T-helper 17 cell (primary cell): ENCODE measurements at regions not wholly inside any gene's neighbourhood (a gene's known extent, or its start where the extent isn't known, plus 50 kb on each side); places are given as distances from the start of the nearest gene placed in this dataset.
"Not testable (repeated sequence)": the region's sequence is repeated elsewhere in the genome, so short reads cannot be mapped to it uniquely, and the experiment has no call there.

ENCODE experiments used
- ATAC-seq: fragments of 150-1000 bp; cut with Tn5 transposase; 2 replicates; pipeline ENCODE4 v1.10.0; 2021; ENCODE audit warnings: mild to moderate bottlenecking, moderate library complexity
- DNase-seq, 3 donors: peaks; one replicate each; pipeline versions ENCODE4 v3.0.0 to v3.0.0-alpha.2; 2020 to 2021
- H3K9me3 ChIP-seq: one replicate; pipeline ENCODE4 v1.7.0; 2013; ENCODE audit warnings: low read length, mild to moderate bottlenecking; ENCODE audit not compliant: control insufficient read depth, poor library complexity, severe bottlenecking
- H3K27ac Mint-ChIP-seq: one replicate; pipeline ENCODE4 v1.8.0; 2022; ENCODE audit warnings: mild to moderate bottlenecking, moderate library complexity, mixed read lengths
- H3K27me3 Mint-ChIP-seq: one replicate; pipeline ENCODE4 v1.8.0; 2022; ENCODE audit warnings: mixed read lengths
- H3K36me3 Mint-ChIP-seq: one replicate; pipeline ENCODE4 v1.8.0; 2022; ENCODE audit warnings: low read depth, mixed read lengths
- H3K4me1 Mint-ChIP-seq: one replicate; pipeline ENCODE4 v1.8.0; 2022; ENCODE audit warnings: mild to moderate bottlenecking, mixed read lengths
- H3K4me3 Mint-ChIP-seq: one replicate; pipeline ENCODE4 v1.8.0; 2022; ENCODE audit warnings: mild to moderate bottlenecking, moderate library complexity, mixed read lengths

GRCh38 chr5:36444582-36445418 is 143.1 kb upstream of the RANBP3L start:
- ATAC-seq (no peak), DNase-seq (no peak)
- Mint-ChIP-seq H3K27me3 (peaks cover 15% of the 10 kb centered on the region), H3K4me1 (peaks cover 6% of the 10 kb centered on the region), H3K4me3 (no peak overlapping the region), H3K27ac (no peak overlapping the region), H3K36me3 (no peaks in the 10 kb centered on the region)
- no peaks in the 10 kb centered on the region for H3K9me3 ChIP-seq

GRCh38 chr5:36447776-36448175 is 146.1 kb upstream of the RANBP3L start:
- DNase-seq (no peak), ATAC-seq (no peak)
- H3K36me3 Mint-ChIP-seq: no peaks in the 10 kb centered on the region
- H3K4me1 Mint-ChIP-seq: peaks cover under 1% of the 10 kb centered on the region
- H3K27ac Mint-ChIP-seq: no peak overlapping the region
- H3K4me3 Mint-ChIP-seq: no peak overlapping the region
- H3K9me3 ChIP-seq: no peaks in the 10 kb centered on the region
- H3K27me3 Mint-ChIP-seq: peaks cover 14% of the 10 kb centered on the region

GRCh38 chr5:36450229-36451014 is 148.7 kb upstream of the RANBP3L start:
- ATAC-seq (no peak), DNase-seq (no peak)
- Mint-ChIP-seq H3K36me3 (no peaks in the 10 kb centered on the region), H3K27me3 (peaks cover 7% of the 10 kb centered on the region), H3K27ac (no peak overlapping the region), H3K4me1 (no peaks in the 10 kb centered on the region), H3K4me3 (no peak overlapping the region)
- no peaks in the 10 kb centered on the region for H3K9me3 ChIP-seq

GRCh38 chr5:36452424-36453006 is 150.8 kb upstream of the RANBP3L start:
- no peak overlapping the region for H3K4me3 Mint-ChIP-seq
- H3K27me3 Mint-ChIP-seq: peaks cover 7% of the 10 kb centered on the region
- ATAC-seq (no peak), DNase-seq (no peak)
- no peaks in the 10 kb centered on the region for H3K36me3 Mint-ChIP-seq
- H3K27ac Mint-ChIP-seq: no peak overlapping the region
- H3K4me1 Mint-ChIP-seq: no peaks in the 10 kb centered on the region
- no peaks in the 10 kb centered on the region for H3K9me3 ChIP-seq

- Mint-ChIP-seq H3K27ac (no peak overlapping the region), H3K27me3 (peaks cover 9% of the 10 kb centered on the region), H3K4me3 (no peak overlapping the region), H3K36me3 (no peaks in the 10 kb centered on the region), H3K4me1 (no peaks in the 10 kb centered on the region)
- DNase-seq (no peak), ATAC-seq (no peak)
- no peaks in the 10 kb centered on the region for H3K9me3 ChIP-seq
Observed at GRCh38 chr5:36457511-36458270, 148.7 kb upstream of the SLC1A3 start.

GRCh38 chr5:36458746-36459145 is 147.7 kb upstream of the SLC1A3 start:
- ATAC-seq (no peak), DNase-seq (no peak)
- Mint-ChIP-seq H3K4me1 (no peaks in the 10 kb centered on the region), H3K4me3 (no peak overlapping the region), H3K27me3 (peaks cover 17% of the 10 kb centered on the region), H3K27ac (no peak overlapping the region), H3K36me3 (no peaks in the 10 kb centered on the region)
- H3K9me3 ChIP-seq: no peaks in the 10 kb centered on the region

- H3K9me3 ChIP-seq: no peaks in the 10 kb centered on the region
- ATAC-seq: peak; percentile 39
- peaks cover 21% of the 10 kb centered on the region for H3K27me3 Mint-ChIP-seq
- DNase-seq: no peak
- H3K27ac Mint-ChIP-seq: no peak overlapping the region
- H3K36me3 Mint-ChIP-seq: no peaks in the 10 kb centered on the region
- H3K4me3 Mint-ChIP-seq: no peak overlapping the region
- no peaks in the 10 kb centered on the region for H3K4me1 Mint-ChIP-seq
Observed at GRCh38 chr5:36459176-36460135, 146.9 kb upstream of the SLC1A3 start.

- Mint-ChIP-seq H3K27ac (no peak overlapping the region), H3K36me3 (peaks cover 3% of the 10 kb centered on the region), H3K4me3 (no peak overlapping the region), H3K27me3 (peaks cover 27% of the 10 kb centered on the region), H3K4me1 (no peaks in the 10 kb centered on the region)
- ATAC-seq (no peak), DNase-seq (no peak)
- H3K9me3 ChIP-seq: no peaks in the 10 kb centered on the region
Observed at GRCh38 chr5:36462295-36463021, 143.9 kb upstream of the SLC1A3 start.

- DNase-seq, ATAC-seq, H3K36me3 Mint-ChIP-seq, H3K4me1 Mint-ChIP-seq, H3K9me3 ChIP-seq, H3K4me3 Mint-ChIP-seq, H3K27ac Mint-ChIP-seq, H3K27me3 Mint-ChIP-seq: not testable (repeated sequence)
Observed at GRCh38 chr5:36475942-36476341, 130.5 kb upstream of the SLC1A3 start.

GRCh38 chr5:36478646-36479317 is 127.6 kb upstream of the SLC1A3 start:
- ATAC-seq: no peak
- Mint-ChIP-seq H3K4me3 (no peak overlapping the region), H3K4me1 (no peaks in the 10 kb centered on the region), H3K36me3 (no peaks in the 10 kb centered on the region), H3K27me3 (no peaks in the 10 kb centered on the region), H3K27ac (no peak overlapping the region)
- no peaks in the 10 kb centered on the region for H3K9me3 ChIP-seq
- DNase-seq: no peak

GRCh38 chr5:36481454-36482120 is 124.8 kb upstream of the SLC1A3 start:
- no peak overlapping the region for H3K4me3 Mint-ChIP-seq
- no peaks in the 10 kb centered on the region for H3K36me3 Mint-ChIP-seq
- no peaks in the 10 kb centered on the region for H3K4me1 Mint-ChIP-seq
- no peaks in the 10 kb centered on the region for H3K27me3 Mint-ChIP-seq
- H3K27ac Mint-ChIP-seq: no peak overlapping the region
- H3K9me3 ChIP-seq: no peaks in the 10 kb centered on the region
- ATAC-seq: no peak
- DNase-seq: no peak
